GM12891 (cell line): ENCODE measurements at regions not wholly inside any gene's neighbourhood (a gene's known extent, or its start where the extent isn't known, plus 50 kb on each side); places are given as distances from the start of the nearest gene placed in this dataset.

Experiments
- POLR2A ChIP-seq: IDR thresholded peaks from 2 replicates; pipeline ENCODE4 v1.6.1; 2011; ENCODE audit warnings: low read depth, low read length, control low read depth
- POLR2AphosphoS5 ChIP-seq: IDR thresholded peaks from 2 replicates; pipeline ENCODE4 v1.6.1; 2011; ENCODE audit warnings: low read depth, low read length, control low read depth

GRCh38 chr4:96102541-96103026, 262.7 kb downstream of the PDHA2 start:
- TF ChIP-seq POLR2AphosphoS5 (no peak), POLR2A (no peak)
